Right ventricle myocardium superior (tissue), 1 donor: ENCODE measurements at regions not wholly inside any gene's neighbourhood (a gene's known extent, or its start where the extent isn't known, plus 50 kb on each side); places are given as distances from the start of the nearest gene placed in this dataset.
"Not testable (repeated sequence)": the region's sequence is repeated elsewhere in the genome, so short reads cannot be mapped to it uniquely, and the experiment has no call there.

Experiments
- ATAC-seq: fragments of 200-7000 bp; cut with Tn5 transposase; one replicate; pipeline ENCODE4 v1.9.1; 2020; ENCODE audit warnings: mild to moderate bottlenecking; ENCODE audit not compliant: poor library complexity
- DNase-seq: peaks from one replicate; pipeline ENCODE4 v3.0.0-alpha.2; 2020
- intact Hi-C: fragments of 100-400 bp; cut with DNase I; formaldehyde crosslinking; loops from one replicate; pipeline ENCODE4 v1.11.2; 2022
- donor health status: DM: no; HTN: yes; CAD: no; lungs with severe emphysema.

GRCh38 chr18:59994357-59994756, 94.6 kb downstream of the PMAIP1 start:
- ATAC-seq (no peak), DNase-seq (no peak)
- intact Hi-C loops: no loop called here

GRCh38 chr18:59993560-59993959, 93.8 kb downstream of the PMAIP1 start:
- no peak for ATAC-seq
- intact Hi-C loops: no loop called here

GRCh38 chr18:59990121-59990823, 90.5 kb downstream of the PMAIP1 start:
- intact Hi-C loops: no loop called here
- DNase-seq (no peak), ATAC-seq (no peak)

More at GRCh38 chr18:59993560-59993959, 93.8 kb downstream of the PMAIP1 start:
- no peak for DNase-seq

- DNase-seq (no peak), ATAC-seq (no peak)
- intact Hi-C loops: loop anchor here (5.0 kb wide), 1 partner anchor 564 kb away; no protein-coding TSS in a partner anchor
Observed at GRCh38 chr18:59988098-59988706, 88.4 kb downstream of the PMAIP1 start.

GRCh38 chr18:59987102-59987501, 87.3 kb downstream of the PMAIP1 start:
- DNase-seq (no peak), ATAC-seq (no peak)
- intact Hi-C loops: loop anchor here (5.0 kb wide), 1 partner anchor 565 kb away; no protein-coding TSS in a partner anchor

DNA sequence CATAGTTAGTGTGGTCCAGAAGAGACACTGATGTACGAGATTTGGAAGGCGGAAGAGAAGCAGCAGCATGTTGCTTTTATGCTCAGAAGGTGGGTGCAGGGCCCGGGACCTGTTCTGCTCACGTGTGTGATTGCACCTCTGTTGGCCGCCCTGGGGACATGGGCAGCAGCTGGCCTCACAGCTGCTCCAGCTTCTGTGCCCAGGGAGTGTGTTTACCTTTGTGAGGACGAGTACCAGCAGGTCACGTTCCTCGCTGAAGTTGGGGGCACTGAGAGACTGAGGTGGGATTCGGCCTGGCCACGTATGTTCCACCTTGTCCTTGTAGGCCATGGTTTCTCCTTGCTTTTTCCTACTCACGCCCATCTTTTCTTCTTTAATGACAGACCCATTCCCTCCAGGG, 86.3 kb downstream of the PMAIP1 start:
- intact Hi-C loops: loop anchor here (5.0 kb wide), 1 partner anchor 566 kb away; no protein-coding TSS in a partner anchor
- no peak for ATAC-seq

GRCh38 chr18:59985289-59985688, 85.5 kb downstream of the PMAIP1 start:
- intact Hi-C loops: loop anchor here (5.0 kb wide), 1 partner anchor 567 kb away; no protein-coding TSS in a partner anchor
- DNase-seq (no peak), ATAC-seq (no peak)

More for the DNA sequence above, 86.3 kb downstream of the PMAIP1 start:
- no peak for DNase-seq

DNA sequence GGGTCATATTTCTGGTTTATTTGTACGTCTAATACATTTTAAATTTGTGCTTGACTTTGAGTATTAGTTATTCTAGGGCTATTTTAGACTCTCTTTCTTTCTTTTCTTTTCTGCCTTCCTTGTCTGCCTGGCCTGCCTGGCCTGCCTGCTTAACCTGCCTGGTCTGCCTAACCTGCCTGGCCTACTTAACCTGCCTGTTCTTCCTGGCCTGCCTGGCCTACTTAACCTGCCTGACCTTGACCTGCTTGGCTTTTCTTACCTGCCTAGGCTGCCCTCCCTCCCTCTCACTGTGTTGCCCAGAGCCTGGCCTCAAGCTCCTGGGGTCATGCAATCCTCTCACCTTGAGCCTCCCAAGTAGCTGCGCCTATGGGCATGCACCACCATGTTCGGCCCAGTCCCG, 83.7 kb downstream of the PMAIP1 start:
- intact Hi-C loops: no loop called here
- ATAC-seq: no peak

DNA sequence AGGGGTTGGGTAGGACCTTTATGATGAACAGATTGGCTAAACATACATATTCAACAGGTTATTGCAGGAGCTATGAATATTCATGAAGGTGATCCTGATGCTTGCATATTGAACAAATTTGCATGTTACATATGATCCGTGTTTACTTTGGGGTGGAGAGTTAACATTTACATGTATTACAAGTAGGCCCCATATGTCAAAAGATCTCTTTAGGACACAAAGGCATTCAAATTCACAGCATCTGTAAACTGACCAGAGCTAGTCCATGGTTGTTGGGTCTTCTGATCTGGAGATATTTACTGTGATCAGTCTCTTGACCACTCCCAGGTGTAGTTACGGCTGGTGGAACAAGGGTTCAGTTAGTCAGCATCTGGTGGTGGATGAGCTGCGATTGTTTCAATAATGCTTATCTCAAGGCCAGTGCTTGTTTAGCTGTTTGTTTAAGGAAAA, 80.4 kb downstream of the PMAIP1 start:
- DNase-seq (no peak), ATAC-seq (no peak)
- intact Hi-C loops: no loop called here

More for the DNA sequence above, 83.7 kb downstream of the PMAIP1 start:
- no peak for DNase-seq

GRCh38 chr18:59971871-59972428, 72.2 kb downstream of the PMAIP1 start:
- ATAC-seq: no peak
- intact Hi-C loops: no loop called here
- DNase-seq: no peak

DNA sequence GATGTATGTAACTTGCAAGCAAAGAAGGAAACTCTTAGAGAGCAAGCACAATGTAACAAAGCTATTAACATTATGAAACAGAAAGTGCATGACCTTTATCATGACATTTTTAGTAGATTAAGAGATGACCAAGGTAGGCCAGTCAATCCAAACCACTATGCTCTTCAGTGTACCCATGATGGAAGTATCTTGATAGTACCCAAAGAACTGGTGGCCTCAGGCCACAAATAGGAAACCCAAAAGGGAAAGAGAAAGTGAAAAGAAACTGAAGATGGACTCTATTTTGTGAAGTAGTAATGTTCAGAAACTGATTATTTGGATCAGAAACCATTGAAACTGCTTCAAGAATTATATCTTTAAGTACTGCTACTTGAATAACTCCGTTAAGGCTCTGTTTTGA, 71.3 kb downstream of the PMAIP1 start:
- intact Hi-C loops, DNase-seq, ATAC-seq: not testable (repeated sequence)

DNA sequence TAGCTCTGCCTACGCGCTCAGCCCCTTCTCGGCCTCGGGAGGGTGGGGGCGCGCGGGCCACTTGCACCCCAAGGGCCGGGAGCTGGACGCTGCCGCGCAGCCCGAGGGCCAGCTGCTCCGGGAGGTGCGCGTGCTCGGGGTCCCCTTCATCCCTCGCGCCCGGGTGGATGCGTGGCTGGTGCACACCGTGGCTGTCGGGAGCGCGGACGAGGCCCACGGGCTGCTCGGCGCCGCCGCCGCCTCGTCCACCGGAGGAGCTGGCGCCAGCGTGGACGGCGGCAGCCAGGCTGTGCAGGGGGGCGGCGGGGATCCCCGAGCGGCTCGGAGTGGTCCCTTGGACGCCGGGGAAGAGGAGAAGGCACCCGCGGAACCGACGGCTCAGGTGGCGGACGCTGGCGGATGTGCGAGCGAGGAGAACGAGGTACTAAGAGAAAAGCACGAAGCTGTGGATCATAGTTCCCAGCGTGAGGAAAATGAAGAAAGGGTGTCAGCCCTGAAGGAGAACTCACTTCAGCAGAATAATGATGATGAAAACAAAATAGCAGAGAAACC, 69.8 kb downstream of the PMAIP1 start:
- DNase-seq, ATAC-seq, intact Hi-C loops: not testable (repeated sequence)

DNA sequence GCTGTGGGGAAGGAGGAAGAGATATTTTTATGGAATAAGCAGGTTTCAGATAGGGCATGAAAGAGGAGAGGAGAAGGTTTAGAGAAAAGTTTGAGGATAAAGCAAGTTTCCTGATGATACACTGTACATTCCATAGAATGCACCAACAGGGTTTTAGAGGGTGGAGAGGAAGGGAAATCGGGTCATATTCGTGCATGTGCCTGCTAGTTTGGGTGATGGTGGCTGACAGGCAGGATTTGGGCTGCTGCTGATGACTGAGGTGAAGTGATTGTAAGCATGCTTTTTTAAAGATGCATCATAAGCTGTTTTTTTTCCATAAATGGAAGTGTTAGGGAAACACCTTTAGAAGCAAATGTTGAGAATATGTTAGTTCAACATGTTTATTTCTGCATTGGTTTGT, 68.8 kb downstream of the PMAIP1 start:
- DNase-seq (no peak), ATAC-seq (no peak)
- intact Hi-C loops: no loop called here

- intact Hi-C loops: no loop called here
- ATAC-seq (no peak), DNase-seq (no peak)
Observed at GRCh38 chr18:59967878-59968277, 68.1 kb downstream of the PMAIP1 start.

DNA sequence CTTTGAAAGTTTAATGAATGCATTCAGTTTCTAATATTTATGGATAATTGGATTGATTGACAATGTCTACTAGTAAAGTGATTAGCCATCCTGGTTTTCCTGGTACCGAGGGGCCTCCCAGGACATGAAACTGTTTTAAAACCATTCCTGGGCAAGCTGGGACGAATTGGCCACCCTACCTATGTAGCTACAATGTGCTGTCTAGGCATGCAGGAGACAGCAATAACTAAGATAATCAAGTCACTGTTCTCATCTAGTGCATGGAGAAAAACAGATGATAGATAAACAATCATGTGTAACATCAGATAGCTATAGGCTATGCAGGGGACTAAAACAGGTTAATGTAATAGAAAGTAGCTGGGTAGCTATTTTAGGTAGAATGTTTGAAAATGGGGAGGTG, 67.1 kb downstream of the PMAIP1 start:
- DNase-seq: no peak
- intact Hi-C loops: no loop called here
- ATAC-seq: no peak

DNA sequence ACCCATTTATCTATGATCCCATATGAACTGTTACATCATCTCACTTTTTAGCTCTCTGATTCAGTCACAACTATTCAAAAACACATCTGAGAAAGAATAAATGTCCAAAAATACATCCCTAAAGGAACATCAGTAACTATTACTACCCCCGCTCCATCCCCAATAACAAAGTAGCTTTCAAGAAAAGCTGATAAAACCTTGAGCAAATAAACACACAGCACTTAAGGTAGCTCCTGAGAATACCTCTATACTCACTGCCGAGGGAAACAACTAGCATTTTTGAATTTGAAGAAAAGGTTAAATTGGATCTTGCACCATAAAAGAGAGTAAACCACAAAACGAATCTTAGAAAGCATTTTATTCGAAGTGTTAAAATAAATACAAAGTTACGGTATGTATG, 63.4 kb downstream of the PMAIP1 start:
- no peak for DNase-seq
- intact Hi-C loops: no loop called here
- no peak for ATAC-seq

GRCh38 chr18:59961070-59961469, 61.3 kb downstream of the PMAIP1 start:
- no peak for ATAC-seq
- intact Hi-C loops: no loop called here
- DNase-seq: no peak

GRCh38 chr18:59960272-59960671, 60.5 kb downstream of the PMAIP1 start:
- ATAC-seq (no peak), DNase-seq (no peak)
- intact Hi-C loops: no loop called here

DNA sequence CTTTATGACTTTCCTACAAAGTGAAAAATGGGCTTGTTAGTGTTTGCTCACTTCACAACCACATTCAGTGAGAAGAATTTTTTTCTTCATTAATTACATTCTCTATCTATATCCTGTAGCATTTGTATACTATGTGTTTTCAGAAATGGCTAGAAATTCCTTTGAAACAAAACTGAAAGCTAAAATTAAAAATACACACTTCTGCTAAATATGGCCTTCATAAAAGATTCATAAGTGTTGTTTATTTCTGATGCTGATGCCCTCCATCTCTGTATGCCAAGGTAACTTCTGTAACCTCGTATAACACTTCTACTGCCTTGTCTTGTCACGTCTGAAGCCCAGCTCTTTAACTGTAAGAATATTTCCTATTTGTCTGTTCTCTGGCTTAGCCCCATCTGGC, 59.8 kb downstream of the PMAIP1 start:
- intact Hi-C loops: no loop called here
- DNase-seq: no peak
- no peak for ATAC-seq

GRCh38 chr18:59959073-59959472, 59.3 kb downstream of the PMAIP1 start:
- no peak for ATAC-seq
- intact Hi-C loops: no loop called here

More at GRCh38 chr18:59959073-59959472, 59.3 kb downstream of the PMAIP1 start:
- no peak for DNase-seq
